GM10266 (cell line): ENCODE measurements at regions not wholly inside any gene's neighbourhood (a gene's known extent, or its start where the extent isn't known, plus 50 kb on each side); places are given as distances from the start of the nearest gene placed in this dataset.

ENCODE experiments used
- DNase-seq: peaks from one replicate; pipeline ENCODE4 v3.0.0; 2012; ENCODE audit errors: extremely low spot score
- CTCF ChIP-seq: IDR thresholded peaks from 2 replicates; pipeline ENCODE4 v1.5.1; 2012; ENCODE audit warnings: mild to moderate bottlenecking, low read depth; ENCODE audit not compliant: control insufficient read depth, insufficient read depth; ENCODE audit errors: missing control alignments

- DNase-seq = no peak
These were observed 69.8 kb downstream of the METRNL start for GRCh38 chr17:83149029-83149725.

GRCh38 chr17:83149761-83150251 is 70.4 kb downstream of the METRNL start:
- no peak for TF ChIP-seq CTCF
- no peak for DNase-seq

More at GRCh38 chr17:83149029-83149725, 69.8 kb downstream of the METRNL start:
- no peak for TF ChIP-seq CTCF

- DNase-seq = no peak
- TF ChIP-seq CTCF = no peak
These were observed 71.1 kb downstream of the METRNL start for GRCh38 chr17:83150369-83151055.

- TF ChIP-seq CTCF = no peak
- no peak for DNase-seq
These were observed 71.6 kb downstream of the METRNL start for GRCh38 chr17:83151056-83151441.

GRCh38 chr17:83151442-83152226 is 72.2 kb downstream of the METRNL start:
- TF ChIP-seq CTCF = no peak
- no peak for DNase-seq

GRCh38 chr17:83152227-83152744 is 72.9 kb downstream of the METRNL start:
- TF ChIP-seq CTCF = no peak
- DNase-seq = no peak
